ENCODE measurements at regions not wholly inside any gene's neighbourhood (a gene's known extent, or its start where the extent isn't known, plus 50 kb on each side); places are given as distances from the start of the nearest gene placed in this dataset.

DNA sequence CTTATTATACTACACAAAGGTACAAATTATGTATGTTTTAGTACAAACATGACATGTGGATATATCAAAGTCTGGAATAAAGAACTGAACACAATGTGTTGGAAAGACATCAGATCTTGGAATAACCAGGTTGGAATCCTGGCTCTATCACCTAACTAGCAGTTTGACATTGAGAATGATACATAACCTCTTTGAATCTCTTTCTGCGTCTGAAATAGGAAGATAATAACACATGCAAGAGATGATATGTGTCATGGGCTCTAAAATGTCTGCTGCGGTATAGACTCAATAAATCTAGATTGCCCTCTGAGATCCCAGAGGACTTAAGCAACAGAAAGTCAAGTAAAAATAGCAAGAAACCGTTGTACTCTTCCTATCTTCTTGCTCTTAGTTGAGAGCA, 66.8 kb upstream of the CCN2 start:
- Histone ChIP-seq H3K79me2 (ENCODE audit: low read depth) (no peaks in the 10 kb centered on the region), H3K27ac (no peak overlapping the region), H3K4me3 (no peak overlapping the region), H3K9me3 (ENCODE audit: low read depth) (no peaks in the 10 kb centered on the region), H3K27me3 (no peaks in the 10 kb centered on the region), H3K9ac (no peak overlapping the region), H2AFZ (replicated peaks) (no peak overlapping the region), H3K4me1 (peaks cover 1% of the 10 kb centered on the region), H4K20me1 (ENCODE audit: low read depth) (no peaks in the 10 kb centered on the region), H3K4me2 (no peak overlapping the region), H3K36me3 (no peaks in the 10 kb centered on the region), H3F3A (ENCODE audit: low read depth) (no peaks in the 10 kb centered on the region)
- Mint-ChIP-seq H3K4me1 (peaks cover 21% of the 10 kb centered on the region), H3K4me3 (no peak overlapping the region), H3K9me3 (no peaks in the 10 kb centered on the region), H3K27ac (no peak overlapping the region), H3K27me3 (ENCODE audit: insufficient read depth, low read depth) (no peaks in the 10 kb centered on the region), H3K36me3 (no peaks in the 10 kb centered on the region)
- no peak for DNase-seq (ENCODE audit: low spot score)
- TF ChIP-seq EZH2phosphoT487 (IDR thresholded peaks at IDR 0.05): no peak
- no peak for TF ChIP-seq EZH2 (IDR thresholded peaks at IDR 0.05)
- TF ChIP-seq, protein P1, sequence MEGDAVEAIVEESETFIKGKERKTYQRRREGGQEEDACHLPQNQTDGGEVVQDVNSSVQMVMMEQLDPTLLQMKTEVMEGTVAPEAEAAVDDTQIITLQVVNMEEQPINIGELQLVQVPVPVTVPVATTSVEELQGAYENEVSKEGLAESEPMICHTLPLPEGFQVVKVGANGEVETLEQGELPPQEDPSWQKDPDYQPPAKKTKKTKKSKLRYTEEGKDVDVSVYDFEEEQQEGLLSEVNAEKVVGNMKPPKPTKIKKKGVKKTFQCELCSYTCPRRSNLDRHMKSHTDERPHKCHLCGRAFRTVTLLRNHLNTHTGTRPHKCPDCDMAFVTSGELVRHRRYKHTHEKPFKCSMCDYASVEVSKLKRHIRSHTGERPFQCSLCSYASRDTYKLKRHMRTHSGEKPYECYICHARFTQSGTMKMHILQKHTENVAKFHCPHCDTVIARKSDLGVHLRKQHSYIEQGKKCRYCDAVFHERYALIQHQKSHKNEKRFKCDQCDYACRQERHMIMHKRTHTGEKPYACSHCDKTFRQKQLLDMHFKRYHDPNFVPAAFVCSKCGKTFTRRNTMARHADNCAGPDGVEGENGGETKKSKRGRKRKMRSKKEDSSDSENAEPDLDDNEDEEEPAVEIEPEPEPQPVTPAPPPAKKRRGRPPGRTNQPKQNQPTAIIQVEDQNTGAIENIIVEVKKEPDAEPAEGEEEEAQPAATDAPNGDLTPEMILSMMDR (IDR thresholded peaks at IDR 0.05): no peak

DNA sequence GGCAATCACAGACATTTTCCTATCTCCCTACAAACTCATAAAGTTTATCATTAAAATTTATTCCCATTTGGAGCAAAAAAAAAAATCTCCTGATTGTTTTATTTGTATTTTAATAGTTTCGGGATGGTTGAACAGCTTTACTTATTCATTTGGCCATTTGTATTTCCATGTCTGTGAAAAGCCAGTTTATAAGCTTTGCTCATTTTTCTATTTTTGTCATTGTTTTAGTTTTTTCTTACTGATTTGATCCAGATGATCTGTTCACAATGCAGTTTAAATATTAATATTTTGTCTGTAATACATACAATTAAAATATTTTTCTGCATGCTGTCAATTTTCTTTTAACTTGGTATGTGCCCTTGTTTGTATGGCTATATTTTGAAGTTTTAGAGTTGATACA, 65.2 kb upstream of the CCN2 start:
- TF ChIP-seq, protein P1 (IDR thresholded peaks at IDR 0.05): no peak
- no peak for TF ChIP-seq EZH2 (IDR thresholded peaks at IDR 0.05)
- TF ChIP-seq EZH2phosphoT487 (IDR thresholded peaks at IDR 0.05): no peak
- Histone ChIP-seq H3K9ac (no peak overlapping the region), H3K4me2 (no peak overlapping the region), H3K27ac (no peak overlapping the region), H3K36me3 (no peaks in the 10 kb centered on the region), H3K4me3 (no peak overlapping the region), H4K20me1 (ENCODE audit: low read depth) (no peaks in the 10 kb centered on the region), H3K27me3 (no peaks in the 10 kb centered on the region), H3K79me2 (ENCODE audit: low read depth) (no peaks in the 10 kb centered on the region), H2AFZ (replicated peaks) (no peak overlapping the region), H3K4me1 (no peaks in the 10 kb centered on the region), H3K9me3 (ENCODE audit: low read depth) (no peaks in the 10 kb centered on the region), H3F3A (ENCODE audit: low read depth) (no peaks in the 10 kb centered on the region)
- no peaks in the 10 kb centered on the region for H3K27me3 Mint-ChIP-seq (ENCODE audit: insufficient read depth, low read depth)
- no peaks in the 10 kb centered on the region for H3K9me3 Mint-ChIP-seq
- DNase-seq (ENCODE audit: low spot score): no peak
- no peak overlapping the region for H3K4me3 Mint-ChIP-seq
- peaks cover 8% of the 10 kb centered on the region for H3K4me1 Mint-ChIP-seq
- H3K36me3 Mint-ChIP-seq: no peaks in the 10 kb centered on the region
- H3K27ac Mint-ChIP-seq: no peak overlapping the region

DNA sequence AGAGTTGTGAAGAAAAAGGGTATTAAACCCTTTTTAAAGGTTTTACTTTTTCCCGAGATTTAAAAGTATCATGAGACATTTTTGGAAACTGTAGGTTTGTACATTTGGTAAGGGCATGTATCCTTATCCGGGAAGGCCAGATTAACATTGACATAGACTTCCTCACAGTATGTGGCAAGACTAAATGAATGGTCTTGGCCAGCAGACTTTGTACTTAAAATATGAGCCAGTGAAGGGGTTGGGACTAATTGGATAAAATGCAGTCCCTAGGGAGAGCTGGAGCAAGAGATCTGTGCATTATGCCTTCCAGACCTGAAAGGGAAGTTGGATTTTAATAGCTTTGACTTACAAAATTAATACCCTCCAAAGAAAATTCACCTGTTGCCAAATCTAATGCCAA, 60.4 kb upstream of the CCN2 start:
- no peaks in the 10 kb centered on the region for H3K27me3 ChIP-seq
- Mint-ChIP-seq H3K36me3 (no peaks in the 10 kb centered on the region), H3K9me3 (no peaks in the 10 kb centered on the region), H3K27ac (no peak overlapping the region), H3K4me1 (no peaks in the 10 kb centered on the region), H3K4me3 (no peak overlapping the region), H3K27me3 (ENCODE audit: insufficient read depth, low read depth) (no peaks in the 10 kb centered on the region)
- no peak overlapping the region for H3K4me2 ChIP-seq
- no peak for DNase-seq (ENCODE audit: low spot score)
- H3K4me3 ChIP-seq: no peak overlapping the region
- H3K36me3 ChIP-seq: no peaks in the 10 kb centered on the region
- H3F3A ChIP-seq (ENCODE audit: low read depth): no peaks in the 10 kb centered on the region
- no peak overlapping the region for H3K9ac ChIP-seq
- no peak for TF ChIP-seq EZH2 (IDR thresholded peaks at IDR 0.05)
- TF ChIP-seq EZH2phosphoT487 (IDR thresholded peaks at IDR 0.05): no peak
- TF ChIP-seq, protein P1 (IDR thresholded peaks at IDR 0.05): no peak
- no peaks in the 10 kb centered on the region for H3K79me2 ChIP-seq (ENCODE audit: low read depth)
- H3K9me3 ChIP-seq (ENCODE audit: low read depth): no peaks in the 10 kb centered on the region
- no peak overlapping the region for H2AFZ ChIP-seq (replicated peaks)
- no peaks in the 10 kb centered on the region for H4K20me1 ChIP-seq (ENCODE audit: low read depth)
- no peaks in the 10 kb centered on the region for H3K4me1 ChIP-seq
- no peak overlapping the region for H3K27ac ChIP-seq

DNA sequence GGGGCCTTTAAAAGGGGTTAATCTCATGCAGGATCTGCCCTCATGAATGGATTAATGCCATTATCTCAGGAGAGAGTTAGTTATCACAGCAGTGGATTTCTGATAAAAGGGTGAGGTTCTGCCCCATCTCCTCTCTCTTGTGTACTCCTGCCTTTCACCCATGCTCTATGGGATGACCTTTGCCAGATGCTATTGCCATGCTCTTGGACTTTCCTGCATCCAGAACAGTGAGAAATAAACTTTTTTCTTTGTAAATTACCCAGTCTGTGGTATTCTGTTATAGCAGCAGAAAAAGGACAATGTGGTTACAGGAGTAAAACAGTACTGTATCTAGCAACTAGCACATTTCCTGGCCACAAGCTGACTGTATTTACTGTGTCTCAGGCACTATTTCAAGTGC, 58.0 kb upstream of the CCN2 start:
- H3K9me3 ChIP-seq (ENCODE audit: low read depth): no peaks in the 10 kb centered on the region
- Mint-ChIP-seq H3K4me1 (no peaks in the 10 kb centered on the region), H3K4me3 (no peak overlapping the region), H3K9me3 (peaks cover 8% of the 10 kb centered on the region), H3K36me3 (no peaks in the 10 kb centered on the region), H3K27me3 (ENCODE audit: insufficient read depth, low read depth) (no peaks in the 10 kb centered on the region), H3K27ac (no peak overlapping the region)
- H3K4me2 ChIP-seq: no peak overlapping the region
- no peaks in the 10 kb centered on the region for H3F3A ChIP-seq (ENCODE audit: low read depth)
- no peak overlapping the region for H3K27ac ChIP-seq
- DNase-seq (ENCODE audit: low spot score): no peak
- H3K36me3 ChIP-seq: no peaks in the 10 kb centered on the region
- H3K27me3 ChIP-seq: no peaks in the 10 kb centered on the region
- no peaks in the 10 kb centered on the region for H3K4me1 ChIP-seq
- H2AFZ ChIP-seq (replicated peaks): no peak overlapping the region
- TF ChIP-seq EZH2phosphoT487 (IDR thresholded peaks at IDR 0.05) (no peak), EZH2 (IDR thresholded peaks at IDR 0.05) (no peak)
- TF ChIP-seq, protein P1 (IDR thresholded peaks at IDR 0.05): no peak
- H4K20me1 ChIP-seq (ENCODE audit: low read depth): no peaks in the 10 kb centered on the region
- no peak overlapping the region for H3K4me3 ChIP-seq
- H3K9ac ChIP-seq: no peak overlapping the region
- H3K79me2 ChIP-seq (ENCODE audit: low read depth): no peaks in the 10 kb centered on the region

Measured in neural progenitor cell (in vitro differentiated cells).